ENCODE measurements at regions not wholly inside any gene's neighbourhood (a gene's known extent, or its start where the extent isn't known, plus 50 kb on each side); places are given as distances from the start of the nearest gene placed in this dataset.

DNA sequence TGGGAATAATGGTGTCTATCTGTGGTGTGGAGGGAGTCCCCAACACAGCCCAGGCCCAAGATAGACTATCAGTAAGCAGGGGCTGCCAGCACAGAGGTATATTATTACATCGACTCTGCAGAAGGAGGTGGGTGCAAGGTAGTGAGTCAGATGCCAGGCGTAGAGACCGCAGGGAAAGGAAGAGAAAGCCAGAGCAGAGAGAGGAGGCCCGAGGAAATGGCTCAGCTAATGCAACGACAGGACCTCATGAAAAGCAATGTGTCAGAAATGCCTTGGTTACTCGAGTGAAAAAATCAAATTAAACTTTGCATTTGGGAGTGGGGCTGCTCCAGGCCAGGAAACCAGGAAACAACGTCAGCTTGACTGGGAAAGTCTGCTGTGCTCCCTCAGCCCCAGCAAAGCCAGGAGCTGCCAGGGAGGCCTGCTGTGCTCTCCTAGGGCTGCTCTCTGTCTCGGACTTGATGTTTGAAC, 173.2 kb downstream of the SUDS3 start:
- H3K4me3 ChIP-seq (replicated peaks in 1 of 4; ENCODE audit: control extremely low read depth in 1 of 4, insufficient read depth in 1 of 4, low read depth in 3 of 4, low read length in 4 of 4): no peak overlapping the region
- TF ChIP-seq, protein P1, sequence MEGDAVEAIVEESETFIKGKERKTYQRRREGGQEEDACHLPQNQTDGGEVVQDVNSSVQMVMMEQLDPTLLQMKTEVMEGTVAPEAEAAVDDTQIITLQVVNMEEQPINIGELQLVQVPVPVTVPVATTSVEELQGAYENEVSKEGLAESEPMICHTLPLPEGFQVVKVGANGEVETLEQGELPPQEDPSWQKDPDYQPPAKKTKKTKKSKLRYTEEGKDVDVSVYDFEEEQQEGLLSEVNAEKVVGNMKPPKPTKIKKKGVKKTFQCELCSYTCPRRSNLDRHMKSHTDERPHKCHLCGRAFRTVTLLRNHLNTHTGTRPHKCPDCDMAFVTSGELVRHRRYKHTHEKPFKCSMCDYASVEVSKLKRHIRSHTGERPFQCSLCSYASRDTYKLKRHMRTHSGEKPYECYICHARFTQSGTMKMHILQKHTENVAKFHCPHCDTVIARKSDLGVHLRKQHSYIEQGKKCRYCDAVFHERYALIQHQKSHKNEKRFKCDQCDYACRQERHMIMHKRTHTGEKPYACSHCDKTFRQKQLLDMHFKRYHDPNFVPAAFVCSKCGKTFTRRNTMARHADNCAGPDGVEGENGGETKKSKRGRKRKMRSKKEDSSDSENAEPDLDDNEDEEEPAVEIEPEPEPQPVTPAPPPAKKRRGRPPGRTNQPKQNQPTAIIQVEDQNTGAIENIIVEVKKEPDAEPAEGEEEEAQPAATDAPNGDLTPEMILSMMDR (conservative IDR thresholded peaks at IDR 0.05 in 1 of 2, IDR thresholded peaks at IDR 0.05 in 1 of 2; ENCODE audit: low read depth in 1 of 2, low read length in 2 of 2): no peak
- no peak for TF ChIP-seq EZH2 (IDR thresholded peaks at IDR 0.05; ENCODE audit: low read length, missing control alignments)
- H3K27ac ChIP-seq (ENCODE audit: insufficient read depth, low read length): no peak overlapping the region

GRCh38 chr12:118553856-118554504, 177.6 kb downstream of the SUDS3 start:
- Histone ChIP-seq H3K27ac (ENCODE audit: insufficient read depth, low read length) (no peak overlapping the region), H3K4me3 (replicated peaks in 1 of 4; ENCODE audit: control extremely low read depth in 1 of 4, insufficient read depth in 1 of 4, low read depth in 3 of 4, low read length in 4 of 4) (no peak overlapping the region), H3K4me1 (ENCODE audit: control insufficient read depth, extremely low read depth, insufficient read depth, low read length) (no peaks in the 10 kb centered on the region), H3K4me2 (ENCODE audit: extremely low read depth, insufficient read depth, low read length) (no peak overlapping the region), H2AFZ (ENCODE audit: low read length) (no peak overlapping the region), H3K36me3 (ENCODE audit: control insufficient read depth, insufficient read depth, low read length) (no peaks in the 10 kb centered on the region), H3K79me2 (ENCODE audit: control insufficient read depth, insufficient read depth, low read length) (no peaks in the 10 kb centered on the region), H3K9ac (ENCODE audit: insufficient read depth, low read length) (no peak overlapping the region), H3K27me3 (ENCODE audit: control insufficient read depth, insufficient read depth, low read length) (no peaks in the 10 kb centered on the region), H3K9me3 (ENCODE audit: control insufficient read depth, insufficient read depth, low read depth, low read length) (no peaks in the 10 kb centered on the region), H4K20me1 (ENCODE audit: control insufficient read depth, extremely low read depth, insufficient read depth, low read length) (no peaks in the 10 kb centered on the region)
- TF ChIP-seq, protein P1 (conservative IDR thresholded peaks at IDR 0.05 in 1 of 2, IDR thresholded peaks at IDR 0.05 in 1 of 2; ENCODE audit: low read depth in 1 of 2, low read length in 2 of 2): no peak
- no peak for TF ChIP-seq EZH2 (IDR thresholded peaks at IDR 0.05; ENCODE audit: low read length, missing control alignments)
- no peak for DNase-seq (ENCODE audit: low read depth in 2 of 2)

More for the DNA sequence above, 173.2 kb downstream of the SUDS3 start:
- no peaks in the 10 kb centered on the region for H3K79me2 ChIP-seq (ENCODE audit: control insufficient read depth, insufficient read depth, low read length)
- no peak for DNase-seq (ENCODE audit: low read depth in 2 of 2)
- no peaks in the 10 kb centered on the region for H4K20me1 ChIP-seq (ENCODE audit: control insufficient read depth, extremely low read depth, insufficient read depth, low read length)
- H3K4me2 ChIP-seq (ENCODE audit: extremely low read depth, insufficient read depth, low read length): no peak overlapping the region
- H2AFZ ChIP-seq (ENCODE audit: low read length): no peak overlapping the region
- no peaks in the 10 kb centered on the region for H3K9me3 ChIP-seq (ENCODE audit: control insufficient read depth, insufficient read depth, low read depth, low read length)
- no peaks in the 10 kb centered on the region for H3K27me3 ChIP-seq (ENCODE audit: control insufficient read depth, insufficient read depth, low read length)
- H3K9ac ChIP-seq (ENCODE audit: insufficient read depth, low read length): no peak overlapping the region
- H3K4me1 ChIP-seq (ENCODE audit: control insufficient read depth, extremely low read depth, insufficient read depth, low read length): no peaks in the 10 kb centered on the region
- H3K36me3 ChIP-seq (ENCODE audit: control insufficient read depth, insufficient read depth, low read length): no peaks in the 10 kb centered on the region

DNA sequence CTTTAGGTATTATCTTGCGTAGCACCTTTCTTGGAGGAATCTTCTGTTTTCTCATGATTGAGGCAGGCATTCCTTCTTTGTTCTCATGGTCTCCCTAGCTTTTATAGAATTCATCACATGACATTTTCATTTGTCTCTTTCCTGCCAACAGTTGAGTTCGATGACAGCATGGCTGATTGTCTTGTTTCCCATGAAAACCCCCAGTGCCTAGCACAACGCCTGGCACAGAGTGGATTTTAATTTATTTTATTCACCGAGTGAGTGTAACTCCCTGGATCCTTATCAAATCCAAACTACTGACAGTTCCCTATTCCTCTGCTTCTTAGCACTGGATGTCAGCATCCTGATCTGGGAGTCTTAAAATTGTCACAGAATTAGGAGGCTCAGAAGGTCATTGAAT, 182.6 kb downstream of the SUDS3 start:
- Histone ChIP-seq H3K9ac (ENCODE audit: insufficient read depth, low read length) (no peak overlapping the region), H4K20me1 (ENCODE audit: control insufficient read depth, extremely low read depth, insufficient read depth, low read length) (no peaks in the 10 kb centered on the region), H3K27me3 (ENCODE audit: control insufficient read depth, insufficient read depth, low read length) (no peaks in the 10 kb centered on the region), H3K4me2 (ENCODE audit: extremely low read depth, insufficient read depth, low read length) (no peak overlapping the region), H3K4me1 (ENCODE audit: control insufficient read depth, extremely low read depth, insufficient read depth, low read length) (no peaks in the 10 kb centered on the region), H2AFZ (ENCODE audit: low read length) (no peak overlapping the region), H3K79me2 (ENCODE audit: control insufficient read depth, insufficient read depth, low read length) (no peaks in the 10 kb centered on the region), H3K9me3 (ENCODE audit: control insufficient read depth, insufficient read depth, low read depth, low read length) (no peaks in the 10 kb centered on the region), H3K4me3 (replicated peaks in 1 of 4; ENCODE audit: control extremely low read depth in 1 of 4, insufficient read depth in 1 of 4, low read depth in 3 of 4, low read length in 4 of 4) (no peak overlapping the region), H3K27ac (ENCODE audit: insufficient read depth, low read length) (no peak overlapping the region), H3K36me3 (ENCODE audit: control insufficient read depth, insufficient read depth, low read length) (no peaks in the 10 kb centered on the region)
- no peak for DNase-seq (ENCODE audit: low read depth in 2 of 2)
- TF ChIP-seq, protein P1 (conservative IDR thresholded peaks at IDR 0.05 in 1 of 2, IDR thresholded peaks at IDR 0.05 in 1 of 2; ENCODE audit: low read depth in 1 of 2, low read length in 2 of 2): no peak
- no peak for TF ChIP-seq EZH2 (IDR thresholded peaks at IDR 0.05; ENCODE audit: low read length, missing control alignments)
